IPS-18c (cell line): ENCODE measurements at regions not wholly inside any gene's neighbourhood (a gene's known extent, or its start where the extent isn't known, plus 50 kb on each side); places are given as distances from the start of the nearest gene placed in this dataset.

Source experiments
- H3K4me3 ChIP-seq: 2 replicates; pipeline ENCODE4 v1.7.0; 2013; ENCODE audit warnings: low read depth, mild to moderate bottlenecking, low read length, moderate library complexity; ENCODE audit not compliant: insufficient read depth
- H3K9me3 ChIP-seq: one replicate; pipeline ENCODE4 v1.6.1; 2013; ENCODE audit warnings: mild to moderate bottlenecking, low read length, moderate library complexity; ENCODE audit not compliant: control insufficient read depth, insufficient read depth

GRCh38 chr5:3262451-3262850 lies 333.2 kb upstream of the IRX1 start:
- H3K9me3 ChIP-seq = no peaks in the 10 kb centered on the region
- H3K4me3 ChIP-seq = no peak overlapping the region

- H3K9me3 ChIP-seq = no peaks in the 10 kb centered on the region
- no peak overlapping the region for H3K4me3 ChIP-seq
These were observed 334.6 kb upstream of the IRX1 start for GRCh38 chr5:3261081-3261480.

- H3K4me3 ChIP-seq = no peak overlapping the region
- no peaks in the 10 kb centered on the region for H3K9me3 ChIP-seq
These were observed 337.6 kb upstream of the IRX1 start for GRCh38 chr5:3258050-3258449.

- Histone ChIP-seq H3K9me3 (no peaks in the 10 kb centered on the region), H3K4me3 (no peak overlapping the region)
These were observed 343.4 kb upstream of the IRX1 start for GRCh38 chr5:3252235-3252634.

GRCh38 chr5:3251784-3252183 lies 343.8 kb upstream of the IRX1 start:
- Histone ChIP-seq H3K4me3 (no peak overlapping the region), H3K9me3 (no peaks in the 10 kb centered on the region)

GRCh38 chr5:3249401-3249800 lies 346.2 kb upstream of the IRX1 start:
- H3K9me3 ChIP-seq = no peaks in the 10 kb centered on the region
- H3K4me3 ChIP-seq = no peak overlapping the region

GRCh38 chr5:3237276-3237868 lies 358.3 kb upstream of the IRX1 start:
- H3K9me3 ChIP-seq = peaks cover 4% of the 10 kb centered on the region

GRCh38 chr5:3234566-3234965 lies 361.1 kb upstream of the IRX1 start:
- Histone ChIP-seq H3K4me3 (no peak overlapping the region), H3K9me3 (peaks cover 4% of the 10 kb centered on the region)

More at GRCh38 chr5:3237276-3237868, 358.3 kb upstream of the IRX1 start:
- H3K4me3 ChIP-seq = no peak overlapping the region

- no peaks in the 10 kb centered on the region for H3K9me3 ChIP-seq
- H3K4me3 ChIP-seq = no peak overlapping the region
These were observed 364.7 kb upstream of the IRX1 start for GRCh38 chr5:3230941-3231340.

- H3K9me3 ChIP-seq = no peaks in the 10 kb centered on the region
These were observed 365.4 kb upstream of the IRX1 start for GRCh38 chr5:3230254-3230653.

GRCh38 chr5:3226196-3226920 lies 369.3 kb upstream of the IRX1 start:
- no peak overlapping the region for H3K4me3 ChIP-seq
- no peaks in the 10 kb centered on the region for H3K9me3 ChIP-seq

More at GRCh38 chr5:3230254-3230653, 365.4 kb upstream of the IRX1 start:
- H3K4me3 ChIP-seq = no peak overlapping the region

GRCh38 chr5:3225201-3225960 lies 370.3 kb upstream of the IRX1 start:
- no peak overlapping the region for H3K4me3 ChIP-seq
- no peaks in the 10 kb centered on the region for H3K9me3 ChIP-seq

- peaks cover 2% of the 10 kb centered on the region for H3K9me3 ChIP-seq
- H3K4me3 ChIP-seq = no peak overlapping the region
These were observed 372.7 kb upstream of the IRX1 start for GRCh38 chr5:3222924-3223323.

- Histone ChIP-seq H3K4me3 (no peak overlapping the region), H3K9me3 (peaks cover 2% of the 10 kb centered on the region)
These were observed 374.2 kb upstream of the IRX1 start for GRCh38 chr5:3221432-3221831.

- H3K4me3 ChIP-seq = no peak overlapping the region
- H3K9me3 ChIP-seq = peaks cover 2% of the 10 kb centered on the region
These were observed 374.9 kb upstream of the IRX1 start for GRCh38 chr5:3220638-3221288.

GRCh38 chr5:3220201-3220600 lies 375.4 kb upstream of the IRX1 start:
- Histone ChIP-seq H3K4me3 (no peak overlapping the region), H3K9me3 (peaks cover 2% of the 10 kb centered on the region)

- H3K9me3 ChIP-seq = peaks cover 2% of the 10 kb centered on the region
These were observed 376.5 kb upstream of the IRX1 start for GRCh38 chr5:3218916-3219650.

More at GRCh38 chr5:3218916-3219650, 376.5 kb upstream of the IRX1 start:
- no peak overlapping the region for H3K4me3 ChIP-seq
